Mucosa of stomach (tissue), 1 donor: ENCODE measurements at regions not wholly inside any gene's neighbourhood (a gene's known extent, or its start where the extent isn't known, plus 50 kb on each side); places are given as distances from the start of the nearest gene placed in this dataset.

Source experiments
- H3K27me3 ChIP-seq: one replicate; pipeline ENCODE4 v1.7.0; 2013; ENCODE audit warnings: mild to moderate bottlenecking, low read length; ENCODE audit not compliant: control insufficient read depth, insufficient read depth
- H3K36me3 ChIP-seq: one replicate; pipeline ENCODE4 v1.7.0; 2013; ENCODE audit warnings: low read length; ENCODE audit not compliant: control insufficient read depth, insufficient read depth
- H3K4me1 ChIP-seq: one replicate; pipeline ENCODE4 v1.7.0; 2013; ENCODE audit warnings: mild to moderate bottlenecking, low read length; ENCODE audit not compliant: control insufficient read depth, insufficient read depth
- H3K4me3 ChIP-seq: one replicate; pipeline ENCODE4 v1.7.0; 2013; ENCODE audit warnings: low read length
- H3K9ac ChIP-seq: one replicate; pipeline ENCODE4 v1.7.0; 2013; ENCODE audit warnings: mild to moderate bottlenecking, low read length, moderate library complexity
- H3K9me3 ChIP-seq: one replicate; pipeline ENCODE4 v1.7.0; 2013; ENCODE audit warnings: mild to moderate bottlenecking, low read length, moderate library complexity; ENCODE audit not compliant: control insufficient read depth
- donor health status: Pancreatic carcinoma.

- Histone ChIP-seq H3K9me3 (no peaks in the 10 kb centered on the region), H3K4me3 (no peak overlapping the region), H3K27me3 (no peaks in the 10 kb centered on the region), H3K9ac (no peak overlapping the region), H3K4me1 (no peaks in the 10 kb centered on the region), H3K36me3 (no peaks in the 10 kb centered on the region)
These were observed 123.8 kb upstream of the ZBTB20 start for GRCh38 chr3:115270849-115271248.

GRCh38 chr3:115272036-115272824, 125.1 kb upstream of the ZBTB20 start:
- no peaks in the 10 kb centered on the region for H3K27me3 ChIP-seq
- no peak overlapping the region for H3K9ac ChIP-seq
- no peak overlapping the region for H3K4me3 ChIP-seq
- no peaks in the 10 kb centered on the region for H3K4me1 ChIP-seq
- no peaks in the 10 kb centered on the region for H3K9me3 ChIP-seq
- no peaks in the 10 kb centered on the region for H3K36me3 ChIP-seq

- no peak overlapping the region for H3K9ac ChIP-seq
- H3K9me3 ChIP-seq, result no peaks in the 10 kb centered on the region
- H3K4me1 ChIP-seq, result no peaks in the 10 kb centered on the region
- no peaks in the 10 kb centered on the region for H3K27me3 ChIP-seq
- H3K4me3 ChIP-seq, result no peak overlapping the region
- no peaks in the 10 kb centered on the region for H3K36me3 ChIP-seq
These were observed 128.8 kb upstream of the ZBTB20 start for GRCh38 chr3:115275896-115276295.

- H3K9ac ChIP-seq, result no peak overlapping the region
- no peaks in the 10 kb centered on the region for H3K36me3 ChIP-seq
- H3K27me3 ChIP-seq, result no peaks in the 10 kb centered on the region
- H3K4me1 ChIP-seq, result no peaks in the 10 kb centered on the region
- no peaks in the 10 kb centered on the region for H3K9me3 ChIP-seq
- H3K4me3 ChIP-seq, result no peak overlapping the region
These were observed 132.9 kb upstream of the ZBTB20 start for GRCh38 chr3:115279939-115280338.

- H3K9me3 ChIP-seq, result no peaks in the 10 kb centered on the region
- H3K4me3 ChIP-seq, result no peak overlapping the region
- no peaks in the 10 kb centered on the region for H3K27me3 ChIP-seq
- no peaks in the 10 kb centered on the region for H3K4me1 ChIP-seq
- H3K36me3 ChIP-seq, result no peaks in the 10 kb centered on the region
- no peak overlapping the region for H3K9ac ChIP-seq
These were observed 133.4 kb upstream of the ZBTB20 start for GRCh38 chr3:115280506-115280905.

GRCh38 chr3:115281697-115282675, 134.9 kb upstream of the ZBTB20 start:
- H3K4me1 ChIP-seq, result no peaks in the 10 kb centered on the region

GRCh38 chr3:115284980-115285379, 137.9 kb upstream of the ZBTB20 start:
- H3K4me1 ChIP-seq, result no peaks in the 10 kb centered on the region
- no peaks in the 10 kb centered on the region for H3K27me3 ChIP-seq
- no peaks in the 10 kb centered on the region for H3K9me3 ChIP-seq
- H3K4me3 ChIP-seq, result no peak overlapping the region
- no peak overlapping the region for H3K9ac ChIP-seq
- no peaks in the 10 kb centered on the region for H3K36me3 ChIP-seq

More at GRCh38 chr3:115281697-115282675, 134.9 kb upstream of the ZBTB20 start:
- H3K9ac ChIP-seq, result no peak overlapping the region
- no peak overlapping the region for H3K4me3 ChIP-seq
- H3K36me3 ChIP-seq, result no peaks in the 10 kb centered on the region
- H3K27me3 ChIP-seq, result no peaks in the 10 kb centered on the region
- H3K9me3 ChIP-seq, result no peaks in the 10 kb centered on the region

GRCh38 chr3:115286529-115287197, 139.6 kb upstream of the ZBTB20 start:
- no peak overlapping the region for H3K9ac ChIP-seq
- no peaks in the 10 kb centered on the region for H3K4me1 ChIP-seq
- H3K9me3 ChIP-seq, result no peaks in the 10 kb centered on the region
- H3K27me3 ChIP-seq, result no peaks in the 10 kb centered on the region
- H3K4me3 ChIP-seq, result no peak overlapping the region
- H3K36me3 ChIP-seq, result no peaks in the 10 kb centered on the region

- Histone ChIP-seq H3K27me3 (no peaks in the 10 kb centered on the region), H3K4me1 (no peaks in the 10 kb centered on the region)
These were observed 140.1 kb upstream of the ZBTB20 start for GRCh38 chr3:115287198-115287597.

GRCh38 chr3:115292131-115292530, 145.0 kb upstream of the ZBTB20 start:
- H3K4me1 ChIP-seq, result no peaks in the 10 kb centered on the region
- H3K4me3 ChIP-seq, result no peak overlapping the region
- no peak overlapping the region for H3K9ac ChIP-seq
- no peaks in the 10 kb centered on the region for H3K36me3 ChIP-seq
- H3K27me3 ChIP-seq, result no peaks in the 10 kb centered on the region
- H3K9me3 ChIP-seq, result no peaks in the 10 kb centered on the region

More at GRCh38 chr3:115287198-115287597, 140.1 kb upstream of the ZBTB20 start:
- Histone ChIP-seq H3K9me3 (no peaks in the 10 kb centered on the region), H3K4me3 (no peak overlapping the region), H3K36me3 (no peaks in the 10 kb centered on the region), H3K9ac (no peak overlapping the region)

GRCh38 chr3:115292677-115293165, 145.6 kb upstream of the ZBTB20 start:
- no peaks in the 10 kb centered on the region for H3K27me3 ChIP-seq
- no peak overlapping the region for H3K9ac ChIP-seq

More at GRCh38 chr3:115292677-115293165, 145.6 kb upstream of the ZBTB20 start:
- H3K9me3 ChIP-seq, result no peaks in the 10 kb centered on the region
- H3K36me3 ChIP-seq, result no peaks in the 10 kb centered on the region
- no peaks in the 10 kb centered on the region for H3K4me1 ChIP-seq
- H3K4me3 ChIP-seq, result no peak overlapping the region
